ENCODE measurements at regions not wholly inside any gene's neighbourhood (a gene's known extent, or its start where the extent isn't known, plus 50 kb on each side); places are given as distances from the start of the nearest gene placed in this dataset.

GRCh38 chr7:114107522-114107921 is 188.7 kb upstream of the PPP1R3A start:
- no peak overlapping the region for H3K4me2 ChIP-seq (ENCODE audit: low read length)
- H3K27ac ChIP-seq (ENCODE audit: low read depth, low read length, poor library complexity, severe bottlenecking) = no peak overlapping the region
- no peaks in the 10 kb centered on the region for H3F3A ChIP-seq (ENCODE audit: insufficient read depth, low read length)
- no peaks in the 10 kb centered on the region for H3K9me3 ChIP-seq (ENCODE audit: low read length)
- H4K20me1 ChIP-seq (ENCODE audit: insufficient read depth, low read length) = no peaks in the 10 kb centered on the region
- H3K27me3 ChIP-seq (ENCODE audit: insufficient read depth, low read length) = no peaks in the 10 kb centered on the region
- no peak overlapping the region for H3K9ac ChIP-seq (ENCODE audit: low read length)
- H3K4me3 ChIP-seq (ENCODE audit: low read depth, low read length, poor library complexity, severe bottlenecking) = no peak overlapping the region
- H3K79me2 ChIP-seq (ENCODE audit: insufficient read depth, low read length) = no peaks in the 10 kb centered on the region
- H3K4me1 ChIP-seq (ENCODE audit: insufficient read depth, low read length, severe bottlenecking) = no peaks in the 10 kb centered on the region
- no peaks in the 10 kb centered on the region for H3K36me3 ChIP-seq (ENCODE audit: insufficient read depth, low read length)
- no peaks in the 10 kb centered on the region for H3K9me2 ChIP-seq (ENCODE audit: low read depth, low read length)
- TF ChIP-seq EZH2 (IDR thresholded peaks at IDR 0.05; ENCODE audit: borderline replicate concordance, low read length) = no peak
- TF ChIP-seq, protein P1, sequence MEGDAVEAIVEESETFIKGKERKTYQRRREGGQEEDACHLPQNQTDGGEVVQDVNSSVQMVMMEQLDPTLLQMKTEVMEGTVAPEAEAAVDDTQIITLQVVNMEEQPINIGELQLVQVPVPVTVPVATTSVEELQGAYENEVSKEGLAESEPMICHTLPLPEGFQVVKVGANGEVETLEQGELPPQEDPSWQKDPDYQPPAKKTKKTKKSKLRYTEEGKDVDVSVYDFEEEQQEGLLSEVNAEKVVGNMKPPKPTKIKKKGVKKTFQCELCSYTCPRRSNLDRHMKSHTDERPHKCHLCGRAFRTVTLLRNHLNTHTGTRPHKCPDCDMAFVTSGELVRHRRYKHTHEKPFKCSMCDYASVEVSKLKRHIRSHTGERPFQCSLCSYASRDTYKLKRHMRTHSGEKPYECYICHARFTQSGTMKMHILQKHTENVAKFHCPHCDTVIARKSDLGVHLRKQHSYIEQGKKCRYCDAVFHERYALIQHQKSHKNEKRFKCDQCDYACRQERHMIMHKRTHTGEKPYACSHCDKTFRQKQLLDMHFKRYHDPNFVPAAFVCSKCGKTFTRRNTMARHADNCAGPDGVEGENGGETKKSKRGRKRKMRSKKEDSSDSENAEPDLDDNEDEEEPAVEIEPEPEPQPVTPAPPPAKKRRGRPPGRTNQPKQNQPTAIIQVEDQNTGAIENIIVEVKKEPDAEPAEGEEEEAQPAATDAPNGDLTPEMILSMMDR (IDR thresholded peaks at IDR 0.05; ENCODE audit: low read length) = no peak
- H2AFZ ChIP-seq (ENCODE audit: low read length) = no peak overlapping the region

DNA sequence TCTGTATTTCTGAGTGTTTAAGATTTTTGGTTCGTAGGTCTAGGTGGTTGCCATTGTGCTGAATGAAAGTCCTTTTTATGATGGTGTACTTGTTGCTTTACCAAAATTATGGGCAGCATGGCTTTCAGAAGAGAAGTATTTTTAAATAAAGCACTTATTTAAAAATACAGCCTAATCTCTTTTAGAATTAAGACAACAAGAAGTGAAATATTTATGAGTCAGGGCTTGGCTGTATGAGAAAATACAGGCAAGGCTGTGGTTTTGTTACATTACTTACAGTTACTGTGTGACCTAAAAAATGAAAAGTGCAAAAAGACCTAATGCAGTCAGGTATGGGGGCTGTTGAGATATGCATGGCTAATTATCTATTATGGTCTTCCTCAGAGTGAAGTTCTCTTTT is 185.2 kb upstream of the PPP1R3A start:
- H3K9ac ChIP-seq (ENCODE audit: low read length) = no peak overlapping the region
- H3K27me3 ChIP-seq (ENCODE audit: insufficient read depth, low read length) = no peaks in the 10 kb centered on the region
- H3K4me2 ChIP-seq (ENCODE audit: low read length) = no peak overlapping the region
- H2AFZ ChIP-seq (ENCODE audit: low read length) = no peak overlapping the region
- no peaks in the 10 kb centered on the region for H3K79me2 ChIP-seq (ENCODE audit: insufficient read depth, low read length)
- TF ChIP-seq, protein P1 (IDR thresholded peaks at IDR 0.05; ENCODE audit: low read length) = no peak
- no peak for TF ChIP-seq EZH2 (IDR thresholded peaks at IDR 0.05; ENCODE audit: borderline replicate concordance, low read length)
- no peaks in the 10 kb centered on the region for H3K4me1 ChIP-seq (ENCODE audit: insufficient read depth, low read length, severe bottlenecking)
- no peaks in the 10 kb centered on the region for H3F3A ChIP-seq (ENCODE audit: insufficient read depth, low read length)
- no peaks in the 10 kb centered on the region for H4K20me1 ChIP-seq (ENCODE audit: insufficient read depth, low read length)
- H3K4me3 ChIP-seq (ENCODE audit: low read depth, low read length, poor library complexity, severe bottlenecking) = no peak overlapping the region
- H3K36me3 ChIP-seq (ENCODE audit: insufficient read depth, low read length) = no peaks in the 10 kb centered on the region
- no peaks in the 10 kb centered on the region for H3K9me2 ChIP-seq (ENCODE audit: low read depth, low read length)
- H3K27ac ChIP-seq (ENCODE audit: low read depth, low read length, poor library complexity, severe bottlenecking) = no peak overlapping the region
- H3K9me3 ChIP-seq (ENCODE audit: low read length) = no peaks in the 10 kb centered on the region

- TF ChIP-seq, protein P1 (IDR thresholded peaks at IDR 0.05; ENCODE audit: low read length) = no peak
- TF ChIP-seq EZH2 (IDR thresholded peaks at IDR 0.05; ENCODE audit: borderline replicate concordance, low read length) = no peak
- Histone ChIP-seq H2AFZ (ENCODE audit: low read length) (no peak overlapping the region), H3K27ac (ENCODE audit: low read depth, low read length, poor library complexity, severe bottlenecking) (no peak overlapping the region), H3K9me3 (ENCODE audit: low read length) (no peaks in the 10 kb centered on the region), H4K20me1 (ENCODE audit: insufficient read depth, low read length) (no peaks in the 10 kb centered on the region), H3K9me2 (ENCODE audit: low read depth, low read length) (no peaks in the 10 kb centered on the region), H3K9ac (ENCODE audit: low read length) (no peak overlapping the region), H3K27me3 (ENCODE audit: insufficient read depth, low read length) (no peaks in the 10 kb centered on the region), H3K36me3 (ENCODE audit: insufficient read depth, low read length) (no peaks in the 10 kb centered on the region), H3K79me2 (ENCODE audit: insufficient read depth, low read length) (no peaks in the 10 kb centered on the region), H3K4me3 (ENCODE audit: low read depth, low read length, poor library complexity, severe bottlenecking) (no peak overlapping the region), H3F3A (ENCODE audit: insufficient read depth, low read length) (no peaks in the 10 kb centered on the region), H3K4me1 (ENCODE audit: insufficient read depth, low read length, severe bottlenecking) (no peaks in the 10 kb centered on the region), H3K4me2 (ENCODE audit: low read length) (no peak overlapping the region)
These were observed 184.2 kb upstream of the PPP1R3A start for GRCh38 chr7:114102996-114103395.
